ENCODE measurements at regions not wholly inside any gene's neighbourhood (a gene's known extent, or its start where the extent isn't known, plus 50 kb on each side); places are given as distances from the start of the nearest gene placed in this dataset.
"Not testable (repeated sequence)": the region's sequence is repeated elsewhere in the genome, so short reads cannot be mapped to it uniquely, and the experiment has no call there.

GRCh38 chr2:156959481-156959880 is 298.0 kb upstream of the GALNT5 start:
- no peak for DNase-seq (ENCODE audit: extremely low read depth, low read depth)
- TF ChIP-seq, protein P1, sequence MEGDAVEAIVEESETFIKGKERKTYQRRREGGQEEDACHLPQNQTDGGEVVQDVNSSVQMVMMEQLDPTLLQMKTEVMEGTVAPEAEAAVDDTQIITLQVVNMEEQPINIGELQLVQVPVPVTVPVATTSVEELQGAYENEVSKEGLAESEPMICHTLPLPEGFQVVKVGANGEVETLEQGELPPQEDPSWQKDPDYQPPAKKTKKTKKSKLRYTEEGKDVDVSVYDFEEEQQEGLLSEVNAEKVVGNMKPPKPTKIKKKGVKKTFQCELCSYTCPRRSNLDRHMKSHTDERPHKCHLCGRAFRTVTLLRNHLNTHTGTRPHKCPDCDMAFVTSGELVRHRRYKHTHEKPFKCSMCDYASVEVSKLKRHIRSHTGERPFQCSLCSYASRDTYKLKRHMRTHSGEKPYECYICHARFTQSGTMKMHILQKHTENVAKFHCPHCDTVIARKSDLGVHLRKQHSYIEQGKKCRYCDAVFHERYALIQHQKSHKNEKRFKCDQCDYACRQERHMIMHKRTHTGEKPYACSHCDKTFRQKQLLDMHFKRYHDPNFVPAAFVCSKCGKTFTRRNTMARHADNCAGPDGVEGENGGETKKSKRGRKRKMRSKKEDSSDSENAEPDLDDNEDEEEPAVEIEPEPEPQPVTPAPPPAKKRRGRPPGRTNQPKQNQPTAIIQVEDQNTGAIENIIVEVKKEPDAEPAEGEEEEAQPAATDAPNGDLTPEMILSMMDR (IDR thresholded peaks at IDR 0.05; ENCODE audit: low read depth, low read length) = no peak

DNA sequence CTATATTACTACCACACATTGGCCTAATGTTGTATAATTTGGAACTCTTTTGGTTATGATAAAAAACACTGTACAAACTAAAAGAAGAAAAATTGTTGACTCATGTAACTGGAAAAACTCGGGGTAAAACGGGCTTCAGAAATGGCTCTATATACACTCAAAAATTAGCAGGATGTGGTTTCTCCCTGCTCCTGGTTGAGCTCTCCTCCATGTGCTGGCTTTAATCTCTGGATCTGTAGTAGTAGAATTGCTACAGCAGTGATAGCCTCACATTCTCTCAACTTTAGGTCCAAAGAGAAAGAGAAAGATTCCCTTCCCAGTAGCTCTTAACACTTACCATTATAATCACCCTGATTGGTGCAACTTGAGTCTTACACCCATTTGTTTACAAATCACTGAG is 274.9 kb upstream of the GALNT5 start:
- TF ChIP-seq, protein P1 (IDR thresholded peaks at IDR 0.05; ENCODE audit: low read depth, low read length) = no peak
- no peak for DNase-seq (ENCODE audit: extremely low read depth, low read depth)

- TF ChIP-seq, protein P1 (IDR thresholded peaks at IDR 0.05; ENCODE audit: low read depth, low read length) = no peak
- no peak for DNase-seq (ENCODE audit: extremely low read depth, low read depth)
These were observed 271.0 kb upstream of the GALNT5 start for GRCh38 chr2:156986339-156986988.

DNA sequence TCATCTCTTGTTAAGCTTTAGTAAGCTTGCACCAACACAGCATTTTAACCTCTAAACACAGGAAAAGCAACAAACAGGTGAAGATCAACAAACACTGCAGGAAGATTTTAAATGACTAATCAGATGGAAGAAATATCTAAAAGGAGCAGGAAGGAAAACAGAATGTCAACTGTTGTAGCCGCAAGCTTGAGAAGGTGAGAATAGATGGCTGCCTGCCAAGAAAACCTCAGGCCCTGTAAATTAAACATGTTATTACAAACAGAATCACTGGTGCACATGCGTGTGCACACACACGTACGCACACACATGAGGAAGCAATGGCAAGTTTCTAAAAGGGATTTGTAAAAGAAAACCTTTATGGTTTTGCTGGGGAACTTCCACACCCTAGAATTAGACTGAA is 257.8 kb upstream of the GALNT5 start:
- TF ChIP-seq, protein P1 (IDR thresholded peaks at IDR 0.05; ENCODE audit: low read depth, low read length) = no peak
- DNase-seq (ENCODE audit: extremely low read depth, low read depth) = no peak

- DNase-seq (ENCODE audit: extremely low read depth, low read depth) = no peak
- TF ChIP-seq, protein P1 (IDR thresholded peaks at IDR 0.05; ENCODE audit: low read depth, low read length) = no peak
These were observed 252.7 kb upstream of the GALNT5 start for GRCh38 chr2:157004789-157005188.

DNA sequence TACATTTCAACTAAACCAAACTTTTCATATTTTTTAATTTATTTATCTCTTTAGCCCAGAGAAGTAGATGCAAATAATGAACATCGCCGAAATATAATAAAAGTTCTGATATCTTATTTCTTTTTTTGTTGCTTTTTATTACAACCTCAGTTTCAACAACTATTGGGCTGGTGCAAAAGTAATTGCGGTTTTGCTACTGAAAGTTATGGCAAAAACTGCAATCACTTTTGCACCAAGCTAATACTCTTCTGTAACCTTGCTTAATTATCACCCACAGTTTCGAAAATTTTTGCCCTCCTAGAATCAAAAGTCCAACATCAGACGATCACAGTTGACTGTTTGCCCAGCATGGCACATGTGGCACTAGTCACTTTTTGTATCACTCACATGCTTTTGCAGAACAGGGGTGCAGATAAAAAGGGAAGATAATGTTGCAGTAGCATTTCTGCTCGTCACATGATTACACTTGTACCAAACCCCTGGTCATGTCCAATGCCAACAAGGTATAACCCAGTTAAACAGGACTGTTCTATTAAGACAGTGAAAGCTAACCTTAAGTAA is 242.4 kb upstream of the GALNT5 start:
- TF ChIP-seq, protein P1 (IDR thresholded peaks at IDR 0.05; ENCODE audit: low read depth, low read length) = no peak
- no peak for DNase-seq (ENCODE audit: extremely low read depth, low read depth)

GRCh38 chr2:157023264-157023663 is 234.2 kb upstream of the GALNT5 start:
- not testable (repeated sequence) for DNase-seq (ENCODE audit: extremely low read depth, low read depth)

DNA sequence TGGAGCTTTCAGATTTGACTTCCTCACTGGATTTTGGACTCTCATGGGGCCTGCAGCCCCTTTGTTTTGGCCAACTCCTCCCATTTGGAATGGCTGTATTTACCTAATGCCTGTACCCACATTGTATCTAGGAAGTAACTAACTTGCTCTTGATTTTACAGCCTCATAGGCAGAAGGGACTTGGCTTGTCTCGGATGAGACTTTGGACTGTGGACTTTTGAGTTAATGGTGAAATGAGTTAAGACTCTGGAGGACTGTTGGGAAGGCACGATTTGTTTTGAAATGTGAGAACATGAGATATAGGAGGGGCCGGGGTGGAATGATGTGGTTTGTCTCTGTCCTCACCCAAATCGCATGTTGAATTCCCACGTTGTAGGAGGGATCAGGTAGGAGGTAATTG is 233.4 kb upstream of the GALNT5 start:
- DNase-seq (ENCODE audit: extremely low read depth, low read depth) = no peak
- TF ChIP-seq, protein P1 (IDR thresholded peaks at IDR 0.05; ENCODE audit: low read depth, low read length) = no peak

Measured in AG09319 (cell line).